ENCODE measurements at regions not wholly inside any gene's neighbourhood (a gene's known extent, or its start where the extent isn't known, plus 50 kb on each side); places are given as distances from the start of the nearest gene placed in this dataset.

GRCh38 chrX:56505866-56506265 is 57.6 kb upstream of the UBQLN2 start:
- no peak for ATAC-seq
- no peak overlapping the region for H3K4me3 ChIP-seq
- no peaks in the 10 kb centered on the region for H3K36me3 ChIP-seq
- DNase-seq: no peak
- WGBS, 4 donors: 73 to 87% (median 79%) methylated on average over 4 of the region's 4 CpGs
- no peaks in the 10 kb centered on the region for H3K4me1 ChIP-seq
- intact Hi-C loops (cut with DNase I): no loop called here
- peaks cover 0 to 7% (median 0%) of the 10 kb centered on the region in 12 donors for H3K9me3 ChIP-seq
- no peak overlapping the region for H3K27ac ChIP-seq
- no peak for TF ChIP-seq POLR2A (IDR thresholded peaks at IDR 0.05)
- TF ChIP-seq CTCF (IDR thresholded peaks at IDR 0.05): no peak
- peaks cover 0 to 15% (median 0%) of the 10 kb centered on the region in 9 donors for H3K27me3 ChIP-seq

Data from heart left ventricle (tissue), 16 donors.